Hepatocyte (in vitro differentiated cells): ENCODE measurements at regions not wholly inside any gene's neighbourhood (a gene's known extent, or its start where the extent isn't known, plus 50 kb on each side); places are given as distances from the start of the nearest gene placed in this dataset.

Source experiments
- DNase-seq: peaks from one replicate; pipeline ENCODE4 v3.0.0-alpha.2; 2016; ENCODE audit warnings: low spot score
- H2AFZ ChIP-seq: fragments of 200-600 bp; sonication (generic); 2 replicates; pipeline ENCODE4 v1.6.0; 2016; ENCODE audit warnings: antibody characterized with exemption, mild to moderate bottlenecking
- H3K27ac ChIP-seq: fragments of 200-600 bp; sonication (generic); 2 replicates; pipeline ENCODE4 v1.5.1; 2016; ENCODE audit warnings: mild to moderate bottlenecking
- H3K27me3 ChIP-seq: fragments of 200-600 bp; sonication (generic); 2 replicates; pipeline ENCODE4 v1.6.1; 2016
- H3K36me3 ChIP-seq: fragments of 200-600 bp; sonication (generic); replicated peaks from 2 replicates; pipeline ENCODE4 v1.5.1; 2016; ENCODE audit warnings: low read depth; ENCODE audit not compliant: insufficient read depth
- H3K4me1 ChIP-seq: fragments of 200-600 bp; sonication (generic); 2 replicates; pipeline ENCODE4 v1.5.1; 2016; ENCODE audit warnings: mild to moderate bottlenecking, moderate library complexity; ENCODE audit not compliant: insufficient read depth
- H3K4me2 ChIP-seq: fragments of 200-600 bp; sonication (generic); 2 replicates; pipeline ENCODE4 v1.6.0; 2016
- H3K4me3 ChIP-seq: fragments of 200-600 bp; sonication (generic); 2 replicates; pipeline ENCODE4 v1.5.1; 2016; ENCODE audit warnings: mild to moderate bottlenecking
- H3K79me2 ChIP-seq: fragments of 200-600 bp; sonication (generic); 2 replicates; pipeline ENCODE4 v1.6.0; 2017; ENCODE audit warnings: mild to moderate bottlenecking
- H3K9me2 ChIP-seq: fragments of 200-600 bp; sonication (generic); replicated peaks from 2 replicates; pipeline ENCODE4 v1.6.0; 2017; ENCODE audit warnings: mild to moderate bottlenecking; ENCODE audit not compliant: insufficient read depth
- H3K9me3 ChIP-seq: fragments of 200-600 bp; sonication (generic); 2 replicates; pipeline ENCODE4 v1.5.1; 2016; ENCODE audit warnings: low read depth, mild to moderate bottlenecking
- H4K20me1 ChIP-seq: fragments of 200-600 bp; sonication (generic); 2 replicates; pipeline ENCODE4 v1.6.0; 2016; ENCODE audit warnings: mild to moderate bottlenecking; ENCODE audit not compliant: insufficient read depth, poor library complexity, severe bottlenecking
- EZH2 ChIP-seq: fragments of 200-600 bp; sonication (generic); IDR thresholded peaks from 2 replicates; pipeline ENCODE4 v1.6.1; 2016; ENCODE audit warnings: antibody characterized with exemption, mild to moderate bottlenecking, borderline replicate concordance
- EZH2phosphoT487 ChIP-seq: fragments of 200-600 bp; sonication (generic); IDR thresholded peaks from one replicate; pipeline ENCODE4 v1.6.1; 2018; ENCODE audit warnings: antibody characterized with exemption, mild to moderate bottlenecking, low read depth, moderate library complexity; ENCODE audit not compliant: unreplicated experiment, severe bottlenecking
- WGBS: methylation state at CpG from one replicate; pipeline ENCODE4 v1.1.6; 2016; ENCODE audit warnings: low lambda C conversion rate; ENCODE audit errors: missing lambda C conversion rate; 5-methylcytosine and 5-hydroxymethylcytosine counted together
- TF ChIP-seq, protein P1 (sequence below): fragments of 200-600 bp; sonication (generic); IDR thresholded peaks from 2 replicates; pipeline ENCODE4 v1.5.1; 2016; ENCODE audit warnings: antibody characterized with exemption, mild to moderate bottlenecking; ENCODE audit not compliant: poor library complexity

DNA sequence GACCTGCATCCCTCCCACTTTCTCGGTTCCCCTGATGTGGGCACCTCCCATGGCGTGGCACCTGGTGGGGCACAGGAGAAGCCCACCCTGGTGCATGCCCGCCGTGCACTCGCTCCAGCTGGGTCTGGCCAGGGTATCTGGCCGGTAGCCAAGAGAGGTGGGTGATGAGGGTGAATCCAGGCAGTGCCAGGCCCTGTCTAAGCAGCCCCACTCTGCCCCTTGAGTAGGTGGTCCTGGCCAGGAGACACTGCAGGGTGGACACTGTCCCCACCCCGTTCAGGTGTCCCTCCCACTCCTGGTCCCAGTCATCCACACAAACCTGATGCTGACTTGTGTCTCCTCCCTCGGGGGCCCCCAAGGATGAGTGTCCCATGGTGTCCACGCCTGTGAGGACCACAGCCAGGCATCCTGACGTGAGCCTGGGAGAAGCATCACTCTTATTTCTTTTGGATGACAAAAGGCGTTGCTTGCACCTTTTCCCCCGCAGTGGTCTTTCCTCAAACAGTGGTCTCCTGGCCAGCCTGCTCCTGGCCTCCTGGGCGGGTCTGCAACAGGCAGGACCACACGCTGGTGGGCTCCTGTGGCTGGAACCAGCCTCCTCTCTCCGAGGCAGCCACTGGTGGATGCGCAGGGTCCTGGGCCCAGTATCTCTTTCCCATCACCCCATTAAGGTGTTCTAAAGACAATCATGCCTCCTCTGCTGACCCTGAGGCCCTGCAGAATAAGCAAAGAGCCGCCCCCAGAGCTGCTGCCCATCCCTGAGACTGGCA is 922.3 kb downstream of the BRD1 start:
- Histone ChIP-seq H3K36me3 (no peaks in the 10 kb centered on the region), H3K27ac (no peak overlapping the region), H3K9me3 (no peaks in the 10 kb centered on the region), H3K9me2 (no peaks in the 10 kb centered on the region), H3K4me3 (no peak overlapping the region), H3K79me2 (no peaks in the 10 kb centered on the region), H3K4me1 (no peaks in the 10 kb centered on the region), H3K4me2 (no peak overlapping the region), H2AFZ (no peak overlapping the region), H4K20me1 (no peaks in the 10 kb centered on the region), H3K27me3 (peaks cover 6% of the 10 kb centered on the region)
- whole genome bisulfite sequencing, result 92% methylated on average over 17 of the region's 17 CpGs
- DNase-seq, result no peak
- no peak for TF ChIP-seq EZH2
- TF ChIP-seq, protein P1, sequence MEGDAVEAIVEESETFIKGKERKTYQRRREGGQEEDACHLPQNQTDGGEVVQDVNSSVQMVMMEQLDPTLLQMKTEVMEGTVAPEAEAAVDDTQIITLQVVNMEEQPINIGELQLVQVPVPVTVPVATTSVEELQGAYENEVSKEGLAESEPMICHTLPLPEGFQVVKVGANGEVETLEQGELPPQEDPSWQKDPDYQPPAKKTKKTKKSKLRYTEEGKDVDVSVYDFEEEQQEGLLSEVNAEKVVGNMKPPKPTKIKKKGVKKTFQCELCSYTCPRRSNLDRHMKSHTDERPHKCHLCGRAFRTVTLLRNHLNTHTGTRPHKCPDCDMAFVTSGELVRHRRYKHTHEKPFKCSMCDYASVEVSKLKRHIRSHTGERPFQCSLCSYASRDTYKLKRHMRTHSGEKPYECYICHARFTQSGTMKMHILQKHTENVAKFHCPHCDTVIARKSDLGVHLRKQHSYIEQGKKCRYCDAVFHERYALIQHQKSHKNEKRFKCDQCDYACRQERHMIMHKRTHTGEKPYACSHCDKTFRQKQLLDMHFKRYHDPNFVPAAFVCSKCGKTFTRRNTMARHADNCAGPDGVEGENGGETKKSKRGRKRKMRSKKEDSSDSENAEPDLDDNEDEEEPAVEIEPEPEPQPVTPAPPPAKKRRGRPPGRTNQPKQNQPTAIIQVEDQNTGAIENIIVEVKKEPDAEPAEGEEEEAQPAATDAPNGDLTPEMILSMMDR, result no peak
- TF ChIP-seq EZH2phosphoT487, result no peak

DNA sequence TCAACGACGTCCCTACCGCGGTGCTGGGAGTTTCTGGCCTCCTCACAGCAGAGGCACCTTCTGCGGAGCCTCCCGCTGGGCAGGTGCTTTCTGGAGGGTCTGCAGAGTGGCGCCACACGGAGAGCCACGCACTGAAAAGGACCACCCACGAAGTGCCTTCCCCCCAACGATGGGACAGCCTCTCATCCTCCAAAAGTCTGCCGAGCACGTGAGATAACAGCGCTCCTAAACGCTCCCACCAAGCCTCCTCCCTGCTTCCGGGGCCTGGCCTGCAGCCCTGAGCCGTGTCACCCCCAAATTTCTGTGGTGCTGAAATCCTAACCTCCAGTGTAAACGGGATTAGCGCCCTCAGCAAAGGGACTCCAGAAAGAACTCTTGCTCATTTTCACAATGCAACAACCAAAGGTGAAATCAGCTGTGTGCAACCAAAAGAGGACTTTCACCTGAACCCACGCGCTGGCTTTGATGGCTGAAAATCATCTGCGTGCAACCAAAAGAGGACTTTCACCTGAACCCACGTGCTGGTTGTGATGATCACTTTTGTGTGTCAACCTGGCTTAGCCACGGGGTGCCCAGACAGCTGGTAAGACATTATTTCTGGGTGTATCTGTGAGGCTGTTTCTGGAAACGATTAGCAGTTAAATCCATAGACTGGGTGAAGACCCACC is 924.6 kb downstream of the BRD1 start:
- Histone ChIP-seq H2AFZ (no peak overlapping the region), H3K4me3 (no peak overlapping the region), H3K79me2 (no peaks in the 10 kb centered on the region), H3K27me3 (peaks cover 6% of the 10 kb centered on the region), H3K9me2 (no peaks in the 10 kb centered on the region), H3K4me2 (no peak overlapping the region), H3K36me3 (no peaks in the 10 kb centered on the region), H3K4me1 (no peaks in the 10 kb centered on the region), H4K20me1 (no peaks in the 10 kb centered on the region), H3K27ac (no peak overlapping the region), H3K9me3 (no peaks in the 10 kb centered on the region)
- 86% methylated on average over 23 of the region's 25 CpGs for WGBS
- TF ChIP-seq EZH2 (no peak), EZH2phosphoT487 (no peak)
- TF ChIP-seq, protein P1, result no peak
- DNase-seq, result no peak

DNA sequence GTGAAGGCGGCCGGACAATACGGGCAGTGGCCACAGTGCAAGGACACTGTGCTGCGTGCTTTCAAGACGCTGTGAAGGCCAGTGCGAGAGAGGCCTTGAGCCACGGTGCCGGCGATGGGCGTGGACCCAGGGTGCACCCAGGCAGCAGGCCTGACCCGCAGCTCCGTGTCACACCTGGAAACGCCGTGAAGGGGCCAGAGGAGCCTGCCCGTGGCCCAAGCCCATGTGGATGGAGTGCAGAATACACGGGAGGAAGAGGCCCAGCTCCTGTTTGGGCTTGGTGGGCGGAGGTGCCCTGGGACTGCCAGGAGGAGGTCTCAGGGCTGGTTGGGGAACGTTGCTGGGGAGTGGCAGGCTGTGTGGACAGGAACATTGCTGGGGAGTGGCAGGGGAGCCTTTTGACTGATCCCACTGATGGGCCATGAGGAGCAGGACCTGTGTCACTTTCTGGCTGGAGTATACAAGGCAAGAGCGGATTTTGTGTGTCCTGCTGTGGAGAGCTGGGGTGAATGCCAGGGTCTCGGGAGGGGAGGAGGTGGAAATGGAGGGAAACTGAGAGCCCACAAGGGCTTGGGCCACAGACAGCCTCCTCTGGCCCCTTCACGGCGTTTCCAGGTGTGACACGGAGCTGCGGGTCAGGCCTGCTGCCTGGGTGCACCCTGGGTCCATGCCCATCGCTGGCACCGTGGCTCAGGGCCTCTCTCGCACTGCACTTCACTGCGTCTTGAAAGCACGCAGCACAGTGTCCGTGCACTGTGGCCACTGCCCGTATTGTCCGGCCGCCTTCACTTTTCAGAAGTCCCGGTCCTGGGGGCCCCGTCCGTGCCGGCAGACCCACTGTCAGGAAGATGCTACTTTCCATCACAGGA is 925.4 kb downstream of the BRD1 start:
- H3K9me2 ChIP-seq, result no peaks in the 10 kb centered on the region
- H3K4me2 ChIP-seq, result no peak overlapping the region
- no peaks in the 10 kb centered on the region for H3K9me3 ChIP-seq
- no peak overlapping the region for H3K4me3 ChIP-seq
- peaks cover 2% of the 10 kb centered on the region for H3K27me3 ChIP-seq
- 94% methylated on average over 36 of the region's 37 CpGs for WGBS
- no peak overlapping the region for H2AFZ ChIP-seq
- H4K20me1 ChIP-seq, result no peaks in the 10 kb centered on the region
- H3K27ac ChIP-seq, result no peak overlapping the region
- no peaks in the 10 kb centered on the region for H3K79me2 ChIP-seq
- TF ChIP-seq EZH2 (no peak), EZH2phosphoT487 (no peak)
- TF ChIP-seq, protein P1, result no peak
- no peak for DNase-seq
- H3K36me3 ChIP-seq, result no peaks in the 10 kb centered on the region
- no peaks in the 10 kb centered on the region for H3K4me1 ChIP-seq
